Activated CD4-positive, CD25-positive, alpha-beta regulatory T cell treated with anti-CD3 and anti-CD28 coated beads, Interleukin-2, amount 50 U/mL, for 24 hours (primary cell): ENCODE measurements at regions not wholly inside any gene's neighbourhood (a gene's known extent, or its start where the extent isn't known, plus 50 kb on each side); places are given as distances from the start of the nearest gene placed in this dataset.

Experiments used
- ATAC-seq, 2 donors: fragments of 150-1000 bp; cut with Tn5 transposase; one replicate each; pipeline ENCODE4 v1.10.0; 2021; ENCODE audit warnings: mild to moderate bottlenecking in 1 of 2, moderate library complexity in 1 of 2

- ATAC-seq: no peak
Observed at GRCh38 chr7:153390955-153391354, 631.4 kb downstream of the ACTR3B start.

GRCh38 chr7:153392726-153393125 is 633.2 kb downstream of the ACTR3B start:
- ATAC-seq: no peak

DNA sequence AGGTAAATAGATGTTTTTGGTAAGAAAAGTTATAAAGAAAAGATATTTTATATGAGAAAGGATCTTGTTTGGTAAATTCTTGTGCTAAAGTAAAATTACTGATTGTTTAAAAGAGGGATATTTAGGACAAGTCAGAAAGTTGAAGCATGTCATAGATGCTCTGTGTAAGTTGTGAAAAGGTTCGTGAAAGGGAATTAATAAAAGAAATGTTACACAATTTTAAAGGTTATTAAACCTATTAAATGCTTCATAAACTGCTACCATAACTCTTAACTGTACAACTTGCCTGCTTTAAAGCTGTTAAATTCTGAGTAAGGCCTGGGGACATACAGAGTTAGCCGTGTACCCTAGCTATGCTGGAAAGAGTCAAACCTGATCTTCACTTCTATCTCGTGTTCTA is 634.1 kb downstream of the ACTR3B start:
- ATAC-seq: no peak

DNA sequence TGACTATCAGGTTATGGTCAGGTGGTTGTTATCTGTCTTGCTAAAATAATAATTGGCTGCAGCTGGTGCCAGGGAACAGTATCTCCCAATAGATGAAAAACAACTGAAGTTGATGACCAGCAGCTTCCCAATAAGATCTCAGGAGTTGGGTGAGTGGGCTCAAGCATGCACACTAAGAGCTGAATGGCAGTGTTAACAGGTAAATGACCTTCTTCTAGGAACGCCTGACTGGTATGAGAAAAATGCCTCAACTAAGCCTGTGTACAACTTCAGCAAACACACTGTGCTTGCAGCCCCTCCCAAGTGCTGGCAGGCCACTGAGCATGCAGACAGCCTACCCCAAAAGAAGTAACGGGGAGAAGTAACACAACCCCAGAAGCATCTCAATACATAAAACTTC is 636.9 kb downstream of the ACTR3B start:
- ATAC-seq: no peak

- no peak for ATAC-seq
Observed at GRCh38 chr7:153397459-153397858, 637.9 kb downstream of the ACTR3B start.

DNA sequence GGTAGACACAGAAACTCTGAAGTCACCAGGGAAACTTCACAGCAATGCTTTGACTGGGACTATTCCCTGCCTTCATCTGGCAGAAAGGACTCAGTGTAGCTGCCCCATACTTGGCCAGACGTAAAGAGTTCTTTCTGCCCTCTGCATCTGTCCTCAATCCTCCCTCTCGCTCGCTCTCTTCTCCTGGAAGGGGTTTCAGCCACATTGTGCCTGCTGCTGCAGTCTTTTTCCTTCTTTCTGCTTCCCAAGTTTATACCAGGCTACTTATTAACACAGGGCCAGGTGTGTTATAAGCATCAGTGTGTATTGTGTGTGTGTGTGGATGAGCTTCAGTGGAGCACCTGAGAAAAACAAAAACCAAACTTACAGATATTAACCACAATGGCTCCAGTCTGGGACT is 638.4 kb downstream of the ACTR3B start:
- ATAC-seq: no peak

DNA sequence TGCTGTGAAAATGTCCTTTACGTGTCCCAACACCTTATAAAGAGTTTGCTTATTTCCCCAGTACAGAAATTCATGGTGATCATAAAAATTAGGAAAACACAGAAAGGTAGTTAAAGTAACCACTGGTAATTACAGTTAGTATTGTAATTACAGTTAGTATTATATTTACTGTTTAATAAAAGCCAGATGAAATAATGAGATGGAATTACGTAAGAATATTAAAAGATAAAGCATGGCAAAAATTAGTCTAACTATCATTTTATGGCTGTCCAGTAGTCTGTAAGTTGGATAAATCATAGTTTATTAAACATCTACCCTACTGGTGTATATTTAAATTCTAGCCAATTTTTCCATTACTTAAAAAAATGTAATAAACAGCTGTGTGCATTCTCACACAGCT is 638.8 kb downstream of the ACTR3B start:
- no peak for ATAC-seq

DNA sequence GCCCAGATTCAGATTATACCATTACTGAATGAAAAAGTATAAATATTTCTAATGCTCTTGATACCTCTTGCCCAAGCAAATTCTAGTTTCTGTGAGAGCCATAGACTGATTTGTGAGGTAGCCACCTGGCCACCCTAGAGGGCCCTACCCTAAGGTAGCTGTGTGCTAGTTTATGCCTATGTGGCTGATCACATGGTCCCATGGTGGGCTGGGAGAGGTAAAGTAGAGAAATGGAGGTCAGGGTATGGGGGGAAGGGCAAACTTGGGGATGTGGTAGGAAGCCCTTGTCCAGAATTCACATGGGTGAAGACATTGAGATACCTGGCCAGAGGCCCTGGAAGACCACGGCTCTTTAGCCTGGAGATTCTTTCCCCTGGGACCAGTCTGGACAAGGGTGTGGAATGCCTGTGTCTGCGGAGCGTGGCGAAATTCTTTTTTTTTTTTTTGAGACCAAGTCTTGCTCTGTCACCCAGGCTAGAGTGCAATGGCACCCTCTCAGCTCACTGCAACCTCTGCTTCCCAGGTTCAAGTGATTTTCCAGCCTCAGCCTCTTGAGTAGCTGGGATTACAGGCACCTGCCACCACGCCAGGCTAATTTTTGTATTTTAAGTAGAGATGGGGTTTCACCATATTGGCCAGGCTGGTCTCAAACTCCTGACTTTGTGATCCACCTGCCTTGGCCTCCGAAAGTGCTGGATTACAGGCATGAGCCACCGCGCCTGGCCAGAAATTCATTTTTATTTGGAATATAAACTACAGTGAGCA is 639.4 kb downstream of the ACTR3B start:
- no peak for ATAC-seq

- no peak for ATAC-seq
Observed at GRCh38 chr7:153399554-153399940, 640.0 kb downstream of the ACTR3B start.

GRCh38 chr7:153400735-153401593 is 641.4 kb downstream of the ACTR3B start:
- no peak for ATAC-seq

- ATAC-seq: no peak
Observed at GRCh38 chr7:153401795-153402720, 642.5 kb downstream of the ACTR3B start.

- ATAC-seq: no peak
Observed at GRCh38 chr7:153402721-153403541, 643.4 kb downstream of the ACTR3B start.

- no peak for ATAC-seq
Observed at GRCh38 chr7:153404124-153404523, 644.6 kb downstream of the ACTR3B start.

GRCh38 chr7:153404781-153405279 is 645.3 kb downstream of the ACTR3B start:
- no peak for ATAC-seq

GRCh38 chr7:153405704-153406485 is 646.3 kb upstream of the DPP6 start:
- no peak for ATAC-seq

- ATAC-seq: no peak
Observed at GRCh38 chr7:153406486-153406872, 645.7 kb upstream of the DPP6 start.

- ATAC-seq: no peak
Observed at GRCh38 chr7:153407291-153408046, 644.7 kb upstream of the DPP6 start.

DNA sequence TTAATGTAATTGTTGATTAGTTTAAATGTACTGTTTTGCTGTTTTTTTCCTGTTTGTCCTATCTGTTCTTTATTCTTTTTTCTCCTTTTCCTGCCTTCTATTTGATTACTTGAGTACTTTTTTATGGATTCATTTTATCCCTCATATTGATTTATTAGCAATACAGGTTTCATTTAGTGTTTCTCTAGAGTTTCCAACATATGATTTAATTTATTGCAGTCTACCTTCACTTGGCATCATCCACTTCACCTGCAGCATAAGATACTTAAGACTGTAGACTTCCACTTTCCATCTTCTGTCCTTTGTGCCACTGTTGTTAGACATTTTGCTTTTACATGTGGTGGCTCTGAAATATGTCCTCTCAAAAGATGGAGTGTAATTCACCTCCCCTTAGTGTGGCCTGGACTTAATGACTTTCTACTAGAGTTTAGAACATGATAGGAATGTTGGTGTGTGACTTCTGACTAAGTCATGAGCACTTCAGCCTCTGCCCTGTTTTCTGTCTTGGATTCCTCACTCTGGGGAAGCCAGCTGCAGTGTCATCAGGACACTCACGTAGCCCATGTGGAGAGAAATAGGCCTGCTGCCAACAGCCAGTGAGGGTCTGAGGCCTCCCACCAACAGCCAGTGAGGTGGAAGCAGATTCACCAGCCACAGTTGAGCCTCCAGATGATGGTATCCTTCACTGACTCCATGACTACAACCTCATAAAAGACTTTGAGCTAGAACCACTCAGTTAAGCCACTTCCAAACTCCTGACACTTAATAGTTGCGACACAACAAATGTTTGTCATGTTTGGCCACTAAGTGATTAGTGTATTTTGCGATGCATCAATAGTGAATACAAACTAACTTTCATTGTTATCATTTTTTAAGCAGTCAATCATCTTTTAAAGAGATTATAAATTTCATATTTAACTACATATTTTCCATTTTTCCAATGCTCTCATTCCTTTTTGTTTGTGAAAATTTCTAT is 643.5 kb upstream of the DPP6 start:
- no peak for ATAC-seq
